Kidney epithelial cell (primary cell): ENCODE measurements at regions not wholly inside any gene's neighbourhood (a gene's known extent, or its start where the extent isn't known, plus 50 kb on each side); places are given as distances from the start of the nearest gene placed in this dataset.

Experiments
- DNase-seq: peaks from one replicate; pipeline ENCODE4 v3.0.0-alpha.2; 2010; ENCODE audit warnings: low read depth
- H3K27me3 ChIP-seq: 2 replicates; pipeline ENCODE4 v1.6.0; 2011; ENCODE audit warnings: low read length; ENCODE audit not compliant: control insufficient read depth, insufficient read depth
- H3K36me3 ChIP-seq: 2 replicates; pipeline ENCODE4 v1.5.1; 2011; ENCODE audit warnings: low read length; ENCODE audit not compliant: control insufficient read depth, insufficient read depth
- H3K4me3 ChIP-seq: 2 replicates; pipeline ENCODE4 v1.5.1; 2011; ENCODE audit warnings: low read depth, mild to moderate bottlenecking, control low read depth, low read length
- TF ChIP-seq, protein P1 (sequence below): IDR thresholded peaks from 2 replicates; pipeline ENCODE4 v1.5.1; 2011; ENCODE audit warnings: mild to moderate bottlenecking, moderate library complexity, low read length, control low read depth, inconsistent platforms; ENCODE audit not compliant: insufficient read depth, poor library complexity, severe bottlenecking

DNA sequence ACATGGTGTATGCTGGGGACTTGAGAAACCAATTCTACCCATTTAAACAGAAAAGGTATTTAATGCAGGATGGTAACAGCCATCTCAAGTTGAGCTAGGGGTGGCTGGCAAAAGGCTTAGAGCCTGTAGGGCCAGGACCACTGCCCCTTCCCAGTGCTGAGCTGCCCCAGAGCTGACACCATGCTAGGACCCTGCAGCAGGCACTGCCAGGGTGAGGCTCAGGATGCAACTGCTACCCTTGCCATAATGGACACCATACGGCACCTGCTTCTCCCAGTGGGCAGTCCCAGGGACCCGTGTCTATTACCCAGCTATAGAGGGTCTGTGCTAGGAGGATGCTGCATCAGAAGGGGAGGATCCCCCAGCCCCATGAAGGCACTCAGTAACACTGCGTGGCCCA, 160.7 kb upstream of the ADCY1 start:
- H3K4me3 ChIP-seq, result no peak overlapping the region
- H3K27me3 ChIP-seq, result no peaks in the 10 kb centered on the region
- TF ChIP-seq, protein P1, sequence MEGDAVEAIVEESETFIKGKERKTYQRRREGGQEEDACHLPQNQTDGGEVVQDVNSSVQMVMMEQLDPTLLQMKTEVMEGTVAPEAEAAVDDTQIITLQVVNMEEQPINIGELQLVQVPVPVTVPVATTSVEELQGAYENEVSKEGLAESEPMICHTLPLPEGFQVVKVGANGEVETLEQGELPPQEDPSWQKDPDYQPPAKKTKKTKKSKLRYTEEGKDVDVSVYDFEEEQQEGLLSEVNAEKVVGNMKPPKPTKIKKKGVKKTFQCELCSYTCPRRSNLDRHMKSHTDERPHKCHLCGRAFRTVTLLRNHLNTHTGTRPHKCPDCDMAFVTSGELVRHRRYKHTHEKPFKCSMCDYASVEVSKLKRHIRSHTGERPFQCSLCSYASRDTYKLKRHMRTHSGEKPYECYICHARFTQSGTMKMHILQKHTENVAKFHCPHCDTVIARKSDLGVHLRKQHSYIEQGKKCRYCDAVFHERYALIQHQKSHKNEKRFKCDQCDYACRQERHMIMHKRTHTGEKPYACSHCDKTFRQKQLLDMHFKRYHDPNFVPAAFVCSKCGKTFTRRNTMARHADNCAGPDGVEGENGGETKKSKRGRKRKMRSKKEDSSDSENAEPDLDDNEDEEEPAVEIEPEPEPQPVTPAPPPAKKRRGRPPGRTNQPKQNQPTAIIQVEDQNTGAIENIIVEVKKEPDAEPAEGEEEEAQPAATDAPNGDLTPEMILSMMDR, result no peak
- DNase-seq, result no peak
- H3K36me3 ChIP-seq, result no peaks in the 10 kb centered on the region

DNA sequence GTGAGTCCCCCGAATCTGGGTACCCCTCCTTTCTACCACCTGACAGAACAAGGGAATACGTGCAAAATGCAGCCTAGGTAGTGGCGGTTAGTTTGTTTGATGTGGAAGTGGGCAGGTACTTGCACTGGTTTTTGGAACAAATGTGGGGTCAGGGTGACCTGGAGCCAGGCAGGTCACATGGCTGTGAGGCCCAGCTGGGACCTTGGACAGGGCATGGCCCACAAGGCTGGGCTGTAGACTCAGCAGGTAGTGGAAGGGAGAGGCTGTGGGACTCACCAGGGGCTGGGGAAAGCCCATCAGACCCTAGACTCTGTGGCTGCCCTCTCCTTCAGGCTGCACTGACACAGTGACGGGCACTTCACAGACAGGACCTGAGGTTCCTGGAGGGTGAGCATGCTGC, 159.9 kb upstream of the ADCY1 start:
- H3K27me3 ChIP-seq, result no peaks in the 10 kb centered on the region
- TF ChIP-seq, protein P1, result no peak
- no peaks in the 10 kb centered on the region for H3K36me3 ChIP-seq
- no peak for DNase-seq
- H3K4me3 ChIP-seq, result no peak overlapping the region

DNA sequence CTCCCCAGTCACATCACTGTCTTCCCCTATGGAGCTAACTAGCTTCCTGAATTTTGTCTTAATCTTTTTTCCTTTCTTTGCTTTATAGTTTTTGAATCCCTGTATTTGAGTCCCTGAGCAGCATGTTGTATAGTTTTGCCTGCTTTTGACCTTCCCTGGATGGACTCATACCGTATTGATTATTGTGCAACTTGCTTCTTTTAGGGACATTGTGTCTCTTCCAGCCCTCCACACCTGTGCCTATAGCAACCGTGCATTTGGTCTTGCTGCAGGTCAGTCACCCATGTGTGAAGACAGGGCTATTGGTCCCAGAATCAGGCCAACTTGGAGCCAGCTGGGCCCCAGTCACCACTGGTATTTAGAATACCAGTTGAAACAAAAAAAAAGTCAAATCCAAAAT, 158.9 kb upstream of the ADCY1 start:
- Histone ChIP-seq H3K27me3 (no peaks in the 10 kb centered on the region), H3K36me3 (no peaks in the 10 kb centered on the region)
- TF ChIP-seq, protein P1, result no peak

DNA sequence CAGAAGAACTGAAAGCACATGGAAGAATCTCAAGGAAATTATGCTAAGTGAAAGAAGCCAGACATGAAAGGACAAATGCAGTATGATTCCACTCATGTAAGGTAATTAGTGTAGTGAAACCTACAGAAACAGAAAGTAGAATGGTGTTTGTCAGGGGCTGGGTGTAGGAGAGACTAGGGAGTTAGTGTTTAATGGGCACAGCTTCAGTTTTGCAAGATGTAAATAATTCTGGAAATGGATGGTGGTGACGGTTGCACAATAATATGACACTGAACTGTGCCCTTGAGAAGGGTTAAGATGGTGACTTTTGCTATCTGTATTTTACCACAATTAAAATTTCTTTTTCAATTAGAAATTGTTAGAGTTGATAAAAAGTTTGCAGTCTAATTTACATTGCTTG, 157.3 kb upstream of the ADCY1 start:
- Histone ChIP-seq H3K4me3 (no peak overlapping the region), H3K36me3 (no peaks in the 10 kb centered on the region), H3K27me3 (no peaks in the 10 kb centered on the region)
- TF ChIP-seq, protein P1, result no peak
- no peak for DNase-seq

More for the DNA sequence above, 158.9 kb upstream of the ADCY1 start:
- no peak for DNase-seq
- H3K4me3 ChIP-seq, result no peak overlapping the region

DNA sequence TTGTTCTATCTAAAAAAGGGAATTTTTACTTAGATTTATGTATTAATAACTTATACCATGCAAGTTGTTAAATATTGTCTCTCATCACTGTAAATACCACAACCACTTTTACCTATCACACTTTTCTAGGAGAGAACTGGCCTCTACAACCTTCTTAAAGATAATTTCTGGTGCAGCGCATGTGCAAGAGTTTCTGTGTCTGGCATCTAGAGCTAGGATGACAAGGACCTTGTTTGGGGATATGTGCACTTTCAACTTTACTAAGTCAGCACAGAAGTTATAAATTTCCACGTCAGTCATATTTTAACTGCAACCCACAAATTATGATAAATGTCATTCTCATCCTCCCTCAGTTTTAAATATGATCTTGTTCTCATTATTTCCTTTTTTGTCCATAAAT, 156.9 kb upstream of the ADCY1 start:
- DNase-seq, result no peak
- Histone ChIP-seq H3K27me3 (no peaks in the 10 kb centered on the region), H3K4me3 (no peak overlapping the region), H3K36me3 (no peaks in the 10 kb centered on the region)
- TF ChIP-seq, protein P1, result no peak

DNA sequence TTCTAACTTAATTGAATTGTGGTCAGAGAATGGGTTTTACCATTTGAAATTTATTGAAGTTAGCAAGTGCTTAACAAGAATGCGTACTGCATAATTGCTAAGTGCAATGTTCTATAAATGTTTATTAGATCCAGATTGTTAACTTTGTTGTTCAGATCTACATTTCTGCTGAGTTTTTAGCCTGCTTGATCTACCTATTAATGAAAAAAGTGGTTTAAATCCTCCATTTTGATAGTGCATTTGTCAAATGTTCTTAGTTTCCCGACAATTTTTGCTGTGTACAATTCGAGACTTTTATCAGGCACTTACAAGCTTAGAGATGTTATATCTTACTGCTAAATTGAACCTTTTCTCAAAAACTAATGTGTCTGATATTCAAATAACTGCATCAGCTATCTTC, 156.4 kb upstream of the ADCY1 start:
- H3K4me3 ChIP-seq, result no peak overlapping the region
- TF ChIP-seq, protein P1, result no peak
- DNase-seq, result no peak
- H3K27me3 ChIP-seq, result no peaks in the 10 kb centered on the region
- no peaks in the 10 kb centered on the region for H3K36me3 ChIP-seq
